Activated CD4-positive, alpha-beta T cell treated with anti-CD3 and anti-CD28 coated beads, Interleukin-2, amount 50 U/mL, for 16 hours (primary cell): ENCODE measurements at regions not wholly inside any gene's neighbourhood (a gene's known extent, or its start where the extent isn't known, plus 50 kb on each side); places are given as distances from the start of the nearest gene placed in this dataset.

Experiments used
- DNase-seq: peaks from one replicate; pipeline ENCODE4 v3.0.0-alpha.2; 2020

DNA sequence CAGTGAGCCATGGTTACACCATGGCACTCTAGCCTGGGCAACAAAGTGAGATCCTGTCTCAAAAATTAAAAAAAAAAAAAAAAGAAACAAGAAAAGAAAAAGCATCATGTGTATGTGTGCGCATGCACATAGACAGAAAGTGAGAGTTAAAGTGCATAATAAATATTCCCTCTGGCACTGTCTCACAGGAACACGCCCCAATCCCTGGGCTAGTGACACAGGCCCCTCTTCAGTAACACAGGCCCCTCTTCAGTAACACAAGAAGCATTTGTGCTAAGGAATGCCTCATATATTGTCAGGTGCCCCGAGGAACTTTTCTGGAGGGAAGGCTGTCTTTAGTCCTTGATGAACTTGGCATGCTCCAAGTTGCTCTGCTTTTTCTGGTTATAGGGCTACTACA, 57.5 kb downstream of the RPL27A start:
- no peak for DNase-seq

DNA sequence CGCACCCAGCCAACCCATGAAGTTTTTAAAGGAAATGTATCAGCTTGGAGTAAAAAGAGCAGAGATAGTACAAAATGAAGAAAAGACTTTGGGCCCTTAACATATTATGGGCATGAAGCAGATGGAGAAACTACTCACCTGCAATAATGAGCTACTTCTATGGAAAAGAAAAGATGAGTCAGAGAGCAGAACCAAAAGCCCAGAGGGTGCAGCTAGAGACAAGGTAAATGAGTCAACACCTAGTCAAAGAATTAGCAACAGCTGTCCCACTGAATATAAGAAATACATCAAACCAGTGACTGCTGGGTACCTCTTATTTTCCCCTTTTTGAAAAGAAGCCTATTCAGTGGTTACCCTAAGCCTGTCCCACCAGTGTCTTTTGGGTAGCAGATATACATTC, 61.8 kb downstream of the RPL27A start:
- peak; percentile 29 for DNase-seq

DNA sequence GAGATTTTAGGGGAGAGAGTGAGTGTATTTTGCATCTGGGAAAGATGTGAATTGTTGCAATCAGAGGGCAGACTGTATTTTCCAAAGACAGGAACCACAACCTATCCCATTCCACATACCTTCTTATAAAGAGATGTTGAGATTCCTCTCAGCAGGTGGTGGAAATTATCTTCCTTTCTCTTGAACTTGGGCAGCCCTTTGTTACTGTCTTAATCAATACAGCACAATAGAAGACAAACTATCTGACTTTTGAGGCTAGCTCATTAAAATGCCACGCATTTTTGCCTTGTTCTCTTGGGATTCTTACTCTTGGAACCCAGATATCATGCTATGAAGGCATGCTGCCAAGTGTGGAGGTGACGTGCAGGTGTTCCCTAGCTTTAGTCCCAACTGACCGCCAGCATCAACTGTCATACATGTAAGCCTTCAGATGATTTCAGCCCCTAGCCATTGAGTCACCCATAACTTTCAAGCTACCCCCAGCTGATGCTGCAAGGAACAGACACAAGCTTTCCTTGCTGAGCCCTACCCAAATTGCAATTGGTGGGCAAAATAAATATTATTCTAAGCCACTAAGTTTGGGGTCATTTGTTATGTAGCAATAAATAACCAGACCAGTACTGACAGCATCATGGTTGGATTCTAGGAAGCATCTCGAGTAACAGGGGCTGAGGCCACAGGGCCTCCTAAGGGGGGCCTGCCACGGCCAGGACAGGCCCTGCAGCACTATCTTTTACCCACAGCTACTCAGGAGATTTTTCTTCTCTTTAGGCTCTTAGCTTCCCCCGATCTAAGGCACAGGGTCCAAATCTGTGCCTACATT, 63.0 kb downstream of the RPL27A start:
- no peak for DNase-seq

GRCh38 chr11:8746331-8746974, 63.9 kb downstream of the RPL27A start:
- no peak for DNase-seq

- DNase-seq = no peak
These were observed 64.6 kb downstream of the RPL27A start for GRCh38 chr11:8747173-8747572.

- DNase-seq = no peak
These were observed 65.7 kb downstream of the RPL27A start for GRCh38 chr11:8748317-8748716.

- no peak for DNase-seq
These were observed 66.6 kb downstream of the RPL27A start for GRCh38 chr11:8749202-8749601.

GRCh38 chr11:8754241-8754640, 71.6 kb downstream of the RPL27A start:
- DNase-seq = no peak

GRCh38 chr11:8756201-8756600, 73.6 kb downstream of the RPL27A start:
- no peak for DNase-seq

DNA sequence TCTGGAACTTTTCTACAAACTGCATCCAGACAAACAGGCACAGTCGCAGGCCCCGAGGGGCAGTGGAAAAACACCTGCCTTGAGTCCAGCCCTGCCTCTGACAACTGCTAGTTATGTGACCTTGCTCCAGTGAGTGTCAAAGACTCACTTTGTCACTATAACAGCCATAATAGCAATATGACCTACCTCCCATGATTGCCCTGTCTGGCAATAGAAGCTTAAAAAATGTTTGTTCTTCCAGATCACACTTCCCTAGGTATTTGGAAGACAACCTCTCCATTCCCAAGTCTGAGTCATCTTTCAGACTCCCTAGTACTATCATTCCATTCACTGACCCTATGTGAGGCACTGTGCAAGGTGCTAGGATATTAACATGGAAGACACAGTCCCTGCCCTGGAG, 74.5 kb downstream of the RPL27A start:
- DNase-seq = no peak

GRCh38 chr11:8757533-8757932, 74.9 kb downstream of the RPL27A start:
- DNase-seq = no peak

GRCh38 chr11:8758619-8759169, 76.1 kb downstream of the RPL27A start:
- no peak for DNase-seq

- no peak for DNase-seq
These were observed 77.0 kb downstream of the RPL27A start for GRCh38 chr11:8759634-8760033.

DNA sequence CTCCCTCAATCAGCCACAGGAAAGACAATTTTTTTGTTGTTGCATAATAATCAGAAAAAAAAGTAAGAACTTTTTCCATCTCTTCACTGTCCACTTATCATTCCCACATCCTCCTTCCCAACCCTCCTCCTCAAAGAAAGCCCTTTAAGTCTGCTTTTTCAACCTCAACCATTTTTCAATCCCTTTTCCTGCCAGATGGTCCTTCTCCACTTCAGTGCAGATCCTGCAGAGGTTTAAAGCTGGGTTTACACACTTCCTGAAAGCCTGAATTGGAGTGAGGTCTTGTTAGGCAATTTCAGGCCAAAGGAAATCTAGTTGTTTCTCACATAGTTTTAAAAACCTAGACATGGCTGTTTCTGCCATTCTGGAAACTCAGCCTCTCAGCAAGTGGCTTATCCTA, 78.3 kb downstream of the RPL27A start:
- no peak for DNase-seq

DNA sequence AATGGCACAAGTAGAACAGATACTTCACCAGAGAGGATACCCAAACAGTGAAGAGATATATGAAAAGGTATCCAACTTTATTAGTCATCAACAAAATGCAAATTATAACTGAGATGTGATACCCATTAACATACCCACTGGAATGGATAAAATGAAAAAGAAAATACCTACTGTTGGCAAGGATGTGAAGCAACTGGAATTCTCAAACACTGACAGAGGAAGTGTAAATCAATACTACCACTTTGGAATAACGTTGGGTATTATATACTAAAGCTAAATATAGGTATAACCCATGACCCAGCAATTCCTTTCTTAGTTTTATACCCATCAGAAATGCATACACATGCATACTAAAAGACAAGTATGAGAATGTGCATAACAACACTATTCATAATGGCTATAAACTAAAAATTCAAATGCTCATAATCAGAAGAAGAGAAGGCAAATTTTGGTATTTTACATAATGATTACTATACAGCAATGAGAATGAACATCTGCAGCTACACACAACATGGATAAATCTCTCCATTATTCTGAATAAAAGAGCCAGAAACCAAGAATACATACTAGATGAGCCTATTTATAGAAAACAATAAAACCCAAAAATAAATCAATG, 80.6 kb downstream of the RPL27A start:
- DNase-seq = no peak

- DNase-seq = no peak
These were observed 82.7 kb downstream of the RPL27A start for GRCh38 chr11:8765294-8765693.

- no peak for DNase-seq
These were observed 83.7 kb downstream of the RPL27A start for GRCh38 chr11:8766043-8766987.

DNA sequence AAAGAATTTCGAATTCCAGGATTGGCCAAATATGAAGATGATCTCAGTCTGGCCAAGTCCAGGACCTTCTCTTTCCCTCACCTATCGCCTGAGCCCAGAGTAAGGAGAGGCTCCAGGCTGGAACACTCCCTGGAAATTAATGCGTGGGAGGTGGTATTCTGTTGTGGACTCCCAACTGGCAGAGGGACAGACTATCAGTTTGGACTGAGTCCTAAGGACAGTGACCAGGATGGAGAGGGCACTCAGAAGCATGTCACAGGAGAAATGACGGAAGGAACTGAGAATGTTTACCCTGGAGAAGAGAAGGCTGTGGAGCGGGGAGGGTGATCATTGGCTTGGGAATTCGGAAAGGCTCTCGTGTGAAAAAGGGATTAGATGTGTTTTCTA, 84.4 kb downstream of the RPL27A start:
- DNase-seq = no peak

GRCh38 chr11:8767466-8768142, 85.0 kb downstream of the RPL27A start:
- peak; percentile 20 for DNase-seq

DNA sequence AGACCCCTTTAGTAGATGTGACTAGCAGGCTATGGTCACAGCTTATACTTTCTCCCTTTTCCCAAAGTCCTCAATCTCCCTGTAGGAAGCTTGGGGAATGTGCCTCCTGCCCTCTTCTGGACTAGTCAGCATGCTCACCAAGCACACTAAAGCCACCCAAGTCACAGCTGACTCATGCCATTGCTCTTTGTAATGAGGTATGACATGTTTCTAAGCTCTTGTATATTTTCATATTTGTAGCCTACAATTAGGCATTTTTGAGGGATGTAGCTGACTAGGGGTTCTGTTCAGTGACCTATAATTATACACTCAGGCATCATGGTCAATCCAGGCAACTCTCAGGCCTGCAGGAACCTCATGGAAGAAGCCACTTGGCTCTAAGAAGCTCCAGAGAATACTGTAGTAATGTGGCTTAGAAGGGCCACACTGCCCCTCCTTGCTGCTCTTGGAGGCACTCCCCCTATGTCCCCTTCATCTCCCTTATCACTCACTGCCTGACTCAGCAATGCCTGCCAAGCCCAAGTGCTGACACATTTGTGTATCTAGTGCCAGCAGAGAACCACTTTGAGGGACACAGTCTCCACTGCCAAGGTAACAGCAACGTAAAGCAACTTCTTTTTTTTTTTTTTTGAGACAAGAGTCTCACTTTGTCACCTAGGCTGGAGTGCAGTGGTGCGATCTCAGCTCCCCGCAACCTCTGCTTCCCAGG, 86.2 kb downstream of the RPL27A start:
- peak; percentile 30 for DNase-seq
